CD4-positive, alpha-beta T cell treated with Interleukin-12 subunit alpha and Interleukin-12 subunit beta, for 1 hour (primary cell): ENCODE measurements at regions not wholly inside any gene's neighbourhood (a gene's known extent, or its start where the extent isn't known, plus 50 kb on each side); places are given as distances from the start of the nearest gene placed in this dataset.

Experiments
- DNase-seq: peaks from one replicate; pipeline ENCODE4 v3.0.0-alpha.2; 2020

- DNase-seq: no peak
These were observed 513.1 kb upstream of the CNKSR2 start for GRCh38 chrX:20861113-20861512.

- DNase-seq: no peak
These were observed 516.5 kb upstream of the CNKSR2 start for GRCh38 chrX:20857746-20858145.

- no peak for DNase-seq
These were observed 535.7 kb upstream of the CNKSR2 start for GRCh38 chrX:20838477-20838876.

- no peak for DNase-seq
These were observed 544.3 kb upstream of the CNKSR2 start for GRCh38 chrX:20829665-20830491.

GRCh38 chrX:20825984-20826383 is 548.2 kb upstream of the CNKSR2 start:
- no peak for DNase-seq

GRCh38 chrX:20803971-20804370 is 537.3 kb upstream of the RPS6KA3 start:
- no peak for DNase-seq

- DNase-seq: no peak
These were observed 535.3 kb upstream of the RPS6KA3 start for GRCh38 chrX:20802036-20802435.

GRCh38 chrX:20796450-20796849 is 529.7 kb upstream of the RPS6KA3 start:
- no peak for DNase-seq

GRCh38 chrX:20789103-20789502 is 522.4 kb upstream of the RPS6KA3 start:
- no peak for DNase-seq

- no peak for DNase-seq
These were observed 500.6 kb upstream of the RPS6KA3 start for GRCh38 chrX:20767346-20767745.

GRCh38 chrX:20756585-20756984 is 489.9 kb upstream of the RPS6KA3 start:
- DNase-seq: no peak

- no peak for DNase-seq
These were observed 486.4 kb upstream of the RPS6KA3 start for GRCh38 chrX:20753076-20753475.

GRCh38 chrX:20746690-20747089 is 480.0 kb upstream of the RPS6KA3 start:
- DNase-seq: no peak

GRCh38 chrX:20743046-20743445 is 476.3 kb upstream of the RPS6KA3 start:
- DNase-seq: no peak

- DNase-seq: no peak
These were observed 475.4 kb upstream of the RPS6KA3 start for GRCh38 chrX:20742106-20742505.

- DNase-seq: no peak
These were observed 473.7 kb upstream of the RPS6KA3 start for GRCh38 chrX:20740443-20740842.

- DNase-seq: no peak
These were observed 472.5 kb upstream of the RPS6KA3 start for GRCh38 chrX:20739038-20739745.

GRCh38 chrX:20729416-20729815 is 462.7 kb upstream of the RPS6KA3 start:
- no peak for DNase-seq

GRCh38 chrX:20727447-20727846 is 460.7 kb upstream of the RPS6KA3 start:
- DNase-seq: no peak

- no peak for DNase-seq
These were observed 454.4 kb upstream of the RPS6KA3 start for GRCh38 chrX:20720954-20721626.

GRCh38 chrX:20718592-20719380 is 452.1 kb upstream of the RPS6KA3 start:
- no peak for DNase-seq

GRCh38 chrX:20715176-20715575 is 448.5 kb upstream of the RPS6KA3 start:
- no peak for DNase-seq

- DNase-seq: no peak
These were observed 446.1 kb upstream of the RPS6KA3 start for GRCh38 chrX:20712811-20713210.
